ENCODE measurements at regions not wholly inside any gene's neighbourhood (a gene's known extent, or its start where the extent isn't known, plus 50 kb on each side); places are given as distances from the start of the nearest gene placed in this dataset.

DNA sequence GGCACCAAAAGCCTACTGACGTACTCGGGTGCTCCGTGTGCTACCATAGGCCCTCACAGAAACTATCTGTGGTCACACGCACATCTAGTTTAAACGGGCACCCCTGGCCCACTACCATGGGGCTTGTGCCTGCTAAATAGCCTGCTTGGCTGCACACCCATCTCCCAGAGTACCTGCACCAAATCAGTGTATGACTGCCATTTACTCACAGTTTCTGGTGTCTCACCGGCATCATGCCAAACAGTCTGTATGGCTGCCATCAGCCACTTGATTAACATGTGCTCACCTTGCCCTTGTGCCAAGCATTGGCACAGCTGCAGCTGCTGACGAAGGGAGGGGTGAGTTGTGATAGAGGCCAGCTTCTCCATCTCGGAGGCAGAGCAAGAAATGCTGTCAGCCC lies 232.7 kb downstream of the IGSF11 start:
- CTCF ChIA-PET = no interaction called here
- no TSS peak for BruUV-seq (replicated peaks)
- Histone ChIP-seq H3K4me2 (no peak overlapping the region), H3K9me3 (ENCODE audit: insufficient read depth, low read depth) (no peaks in the 10 kb centered on the region), H3F3A (ENCODE audit: insufficient read depth, low read depth) (no peaks in the 10 kb centered on the region), H2AFZ (no peak overlapping the region), H3K27ac (no peak overlapping the region), H3K4me3 (no peak overlapping the region), H3K27me3 (ENCODE audit: insufficient read depth, low read depth) (no peaks in the 10 kb centered on the region), H4K20me1 (ENCODE audit: insufficient read depth) (no peaks in the 10 kb centered on the region), H3K9me2 (ENCODE audit: insufficient read depth) (no peaks in the 10 kb centered on the region), H3K4me1 (replicated peaks; ENCODE audit: insufficient read depth) (no peaks in the 10 kb centered on the region), H3K79me2 (ENCODE audit: low read depth) (no peaks in the 10 kb centered on the region), H3K36me3 (ENCODE audit: low read depth) (no peaks in the 10 kb centered on the region)
- intact Hi-C loops (cut with micrococcal nuclease; ENCODE audit: unreplicated experiment) = no loop called here
- DNase-seq = no peak
- no peak for TF ChIP-seq EZH2 (IDR thresholded peaks at IDR 0.05; ENCODE audit: low read depth)
- TF ChIP-seq, protein P1, sequence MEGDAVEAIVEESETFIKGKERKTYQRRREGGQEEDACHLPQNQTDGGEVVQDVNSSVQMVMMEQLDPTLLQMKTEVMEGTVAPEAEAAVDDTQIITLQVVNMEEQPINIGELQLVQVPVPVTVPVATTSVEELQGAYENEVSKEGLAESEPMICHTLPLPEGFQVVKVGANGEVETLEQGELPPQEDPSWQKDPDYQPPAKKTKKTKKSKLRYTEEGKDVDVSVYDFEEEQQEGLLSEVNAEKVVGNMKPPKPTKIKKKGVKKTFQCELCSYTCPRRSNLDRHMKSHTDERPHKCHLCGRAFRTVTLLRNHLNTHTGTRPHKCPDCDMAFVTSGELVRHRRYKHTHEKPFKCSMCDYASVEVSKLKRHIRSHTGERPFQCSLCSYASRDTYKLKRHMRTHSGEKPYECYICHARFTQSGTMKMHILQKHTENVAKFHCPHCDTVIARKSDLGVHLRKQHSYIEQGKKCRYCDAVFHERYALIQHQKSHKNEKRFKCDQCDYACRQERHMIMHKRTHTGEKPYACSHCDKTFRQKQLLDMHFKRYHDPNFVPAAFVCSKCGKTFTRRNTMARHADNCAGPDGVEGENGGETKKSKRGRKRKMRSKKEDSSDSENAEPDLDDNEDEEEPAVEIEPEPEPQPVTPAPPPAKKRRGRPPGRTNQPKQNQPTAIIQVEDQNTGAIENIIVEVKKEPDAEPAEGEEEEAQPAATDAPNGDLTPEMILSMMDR (conservative IDR thresholded peaks at IDR 0.05) = no peak
- POLR2A ChIA-PET (ENCODE audit: unreplicated experiment) = interaction anchor here (0.5 to 0.7 kb wide), 2 partner anchors 20 to 1506 kb away, joined by 5 to 6 read pairs; no protein-coding TSS in a partner anchor

DNA sequence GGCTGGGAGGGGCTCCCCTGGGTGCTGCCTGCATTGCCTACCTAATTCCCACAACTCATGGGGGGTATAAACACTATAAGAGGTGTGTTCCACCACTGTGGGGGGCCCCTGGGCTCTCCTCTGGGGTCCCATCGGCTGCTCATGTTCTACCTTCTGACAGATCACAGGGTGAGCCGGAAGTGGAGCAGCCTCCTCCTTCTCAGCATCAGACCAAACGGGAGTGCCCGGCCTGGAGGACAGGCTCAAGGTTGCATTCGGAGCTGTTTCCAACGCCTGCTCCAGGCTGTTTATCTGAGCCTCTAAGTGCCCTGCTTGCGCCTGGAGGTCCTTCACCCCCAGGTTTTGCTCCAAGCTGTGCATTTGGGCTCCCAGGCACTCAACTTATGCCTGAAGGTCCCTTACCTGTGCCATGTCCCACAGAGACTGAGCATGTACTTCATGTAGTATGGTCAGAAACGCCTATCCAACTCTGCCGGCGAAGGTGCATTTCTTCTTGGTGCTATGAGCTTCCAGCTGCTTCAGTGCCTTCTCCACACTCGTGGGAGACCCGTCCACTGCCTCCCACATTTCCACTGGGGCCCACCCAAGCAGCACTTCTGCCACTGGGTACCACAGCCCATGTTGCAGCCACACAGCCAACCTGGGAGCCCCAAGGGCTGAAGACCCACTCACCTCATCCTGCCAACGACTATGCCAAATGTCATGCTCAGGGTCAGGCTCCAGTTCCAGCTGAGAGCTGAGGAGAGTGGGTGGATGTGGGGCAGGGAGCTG lies 232.1 kb downstream of the IGSF11 start:
- TF ChIP-seq, protein P1 (conservative IDR thresholded peaks at IDR 0.05) = no peak
- no peak for TF ChIP-seq EZH2 (IDR thresholded peaks at IDR 0.05; ENCODE audit: low read depth)
- no peak overlapping the region for H3K4me3 ChIP-seq
- H4K20me1 ChIP-seq (ENCODE audit: insufficient read depth) = no peaks in the 10 kb centered on the region
- DNase-seq = no peak
- H3K36me3 ChIP-seq (ENCODE audit: low read depth) = no peaks in the 10 kb centered on the region
- H3K27me3 ChIP-seq (ENCODE audit: insufficient read depth, low read depth) = no peaks in the 10 kb centered on the region
- intact Hi-C loops (cut with micrococcal nuclease; ENCODE audit: unreplicated experiment) = no loop called here
- H3K9me2 ChIP-seq (ENCODE audit: insufficient read depth) = no peaks in the 10 kb centered on the region
- no TSS peak for BruUV-seq (replicated peaks)
- POLR2A ChIA-PET (ENCODE audit: unreplicated experiment) = interaction anchor here (0.7 kb wide), 1 partner anchor 19 kb away, joined by 5 read pairs; no protein-coding TSS in a partner anchor
- H2AFZ ChIP-seq = no peak overlapping the region
- no peak overlapping the region for H3K27ac ChIP-seq
- no peaks in the 10 kb centered on the region for H3K4me1 ChIP-seq (replicated peaks; ENCODE audit: insufficient read depth)
- H3K9me3 ChIP-seq (ENCODE audit: insufficient read depth, low read depth) = no peaks in the 10 kb centered on the region
- no peaks in the 10 kb centered on the region for H3F3A ChIP-seq (ENCODE audit: insufficient read depth, low read depth)
- no peaks in the 10 kb centered on the region for H3K79me2 ChIP-seq (ENCODE audit: low read depth)
- no peak overlapping the region for H3K4me2 ChIP-seq
- CTCF ChIA-PET = no interaction called here

DNA sequence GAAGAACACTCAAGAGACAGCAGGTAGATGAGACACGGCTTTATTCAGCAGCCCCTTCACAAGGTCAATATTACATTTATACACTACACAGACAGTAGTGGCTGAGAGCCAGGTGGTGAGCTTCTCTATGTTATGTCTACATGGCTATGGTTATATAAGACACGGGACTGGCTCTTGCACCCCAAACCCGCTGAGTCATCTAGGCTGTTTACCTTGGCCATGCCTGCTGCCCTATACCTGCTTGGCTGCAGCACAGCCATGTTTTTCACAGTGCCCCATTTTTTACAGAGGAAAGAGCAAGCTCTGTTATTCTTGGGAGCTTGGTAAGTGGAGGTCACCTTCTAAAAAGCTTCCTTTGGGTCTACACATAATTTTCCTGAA lies 231.6 kb downstream of the IGSF11 start:
- POLR2A ChIA-PET (ENCODE audit: unreplicated experiment) = no interaction called here
- Histone ChIP-seq H3K4me3 (no peak overlapping the region), H3K36me3 (ENCODE audit: low read depth) (no peaks in the 10 kb centered on the region), H3K27me3 (ENCODE audit: insufficient read depth, low read depth) (no peaks in the 10 kb centered on the region), H3K79me2 (ENCODE audit: low read depth) (no peaks in the 10 kb centered on the region), H2AFZ (no peak overlapping the region), H3K4me2 (no peak overlapping the region), H3K9me2 (ENCODE audit: insufficient read depth) (no peaks in the 10 kb centered on the region), H4K20me1 (ENCODE audit: insufficient read depth) (no peaks in the 10 kb centered on the region), H3F3A (ENCODE audit: insufficient read depth, low read depth) (no peaks in the 10 kb centered on the region), H3K9me3 (ENCODE audit: insufficient read depth, low read depth) (no peaks in the 10 kb centered on the region), H3K27ac (no peak overlapping the region), H3K4me1 (replicated peaks; ENCODE audit: insufficient read depth) (no peaks in the 10 kb centered on the region)
- intact Hi-C loops (cut with micrococcal nuclease; ENCODE audit: unreplicated experiment) = no loop called here
- DNase-seq = no peak
- CTCF ChIA-PET = no interaction called here
- no TSS peak for BruUV-seq (replicated peaks)
- no peak for TF ChIP-seq EZH2 (IDR thresholded peaks at IDR 0.05; ENCODE audit: low read depth)
- TF ChIP-seq, protein P1 (conservative IDR thresholded peaks at IDR 0.05) = no peak

Data from PC-9 (cell line).